GM21737 (cell line): ENCODE measurements at regions not wholly inside any gene's neighbourhood (a gene's known extent, or its start where the extent isn't known, plus 50 kb on each side); places are given as distances from the start of the nearest gene placed in this dataset.

Experiments used
- ATAC-seq: cut with Tn5 transposase; IDR thresholded peaks from one replicate; pipeline ENCODE4 v1.9.1; 2021; ENCODE audit warnings: mild to moderate bottlenecking, moderate library complexity; ENCODE audit not compliant: unreplicated experiment

DNA sequence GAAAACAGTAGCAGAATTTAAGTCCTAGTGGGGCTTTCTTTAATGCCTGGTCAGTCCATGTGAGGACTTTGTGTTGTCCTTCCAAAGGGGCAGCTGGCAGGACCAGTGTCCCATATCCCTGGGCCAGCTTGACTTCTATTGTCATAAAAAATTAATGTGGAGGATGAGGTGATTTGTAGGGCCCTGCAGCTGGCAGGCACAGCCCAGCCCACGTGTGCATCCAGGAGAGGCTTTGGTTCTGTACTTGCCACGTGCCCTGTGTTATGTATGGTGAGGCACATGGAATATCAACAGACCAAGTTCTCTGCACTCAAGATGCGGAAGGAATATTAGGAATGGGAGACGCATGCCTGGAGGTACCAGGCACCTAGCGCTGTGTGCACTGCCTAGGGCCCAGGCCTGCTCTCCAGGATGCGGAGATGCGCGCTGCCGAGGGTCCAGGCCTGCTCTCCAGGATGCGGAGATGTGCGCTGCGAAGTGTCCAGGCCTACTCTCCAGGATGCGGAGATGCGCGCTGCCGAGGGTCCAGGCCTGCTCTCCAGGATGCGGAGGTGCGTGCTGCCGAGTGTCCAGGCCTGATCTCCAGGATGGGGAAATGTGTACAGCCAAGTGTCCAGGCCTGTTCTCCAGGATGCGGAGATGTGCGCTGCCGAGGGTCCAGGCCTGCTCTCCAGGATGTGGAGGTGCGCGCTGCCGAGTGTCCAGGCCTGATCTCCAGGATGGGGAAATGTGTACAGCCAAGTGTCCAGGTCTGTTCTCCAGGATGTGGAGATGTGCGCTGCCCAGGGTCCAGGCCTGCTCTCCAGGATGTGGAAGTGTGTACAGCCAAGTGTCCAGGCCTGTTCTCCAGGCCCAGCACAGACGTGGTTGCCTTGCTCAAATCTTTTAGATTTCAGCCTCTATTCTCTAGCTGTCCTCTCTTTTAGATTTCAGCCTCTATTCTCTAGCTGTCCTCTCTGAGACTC lies 183.3 kb upstream of the ROPN1 start:
- ATAC-seq = no peak

DNA sequence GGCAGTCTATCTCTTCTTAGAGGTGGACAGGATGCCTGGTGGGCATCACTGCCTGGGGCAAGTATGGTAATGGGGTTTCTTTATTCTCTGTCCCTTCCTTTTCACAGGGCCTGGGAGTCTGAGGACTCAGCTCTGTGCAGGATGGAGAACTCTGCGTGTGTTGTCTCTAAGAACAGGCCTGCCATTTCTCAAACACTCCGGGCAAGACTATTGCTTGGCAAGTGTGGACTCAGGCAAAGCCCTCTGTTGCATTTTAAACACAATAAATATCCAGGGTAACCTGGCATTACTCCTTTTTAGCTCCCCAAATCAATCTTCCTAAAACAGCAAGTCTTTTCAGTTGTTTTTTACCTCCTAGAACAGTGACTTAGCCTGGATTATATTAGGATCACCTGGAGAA lies 185.1 kb upstream of the ROPN1 start:
- ATAC-seq = no peak

GRCh38 chr3:124178531-124178930 lies 186.6 kb upstream of the ROPN1 start:
- no peak for ATAC-seq

DNA sequence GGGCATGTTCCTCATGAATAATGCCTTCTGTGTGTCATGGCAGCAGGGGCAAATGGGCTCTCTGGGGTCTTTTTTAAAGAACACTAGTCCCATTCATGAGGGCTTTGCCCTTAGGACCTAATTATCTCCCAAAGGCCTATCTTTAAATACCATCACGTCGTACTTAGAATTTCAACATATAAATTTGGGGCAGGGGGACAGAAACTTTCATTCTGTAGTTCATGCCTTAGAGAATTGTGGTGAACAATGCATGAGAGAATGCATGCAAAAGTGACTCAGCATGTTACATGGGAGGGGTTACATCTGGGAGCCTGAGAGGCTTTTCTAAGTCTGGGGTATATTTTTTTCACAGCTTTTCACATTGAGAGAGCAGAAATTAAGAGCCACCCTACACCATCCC lies 208.5 kb upstream of the ROPN1 start:
- ATAC-seq = no peak

DNA sequence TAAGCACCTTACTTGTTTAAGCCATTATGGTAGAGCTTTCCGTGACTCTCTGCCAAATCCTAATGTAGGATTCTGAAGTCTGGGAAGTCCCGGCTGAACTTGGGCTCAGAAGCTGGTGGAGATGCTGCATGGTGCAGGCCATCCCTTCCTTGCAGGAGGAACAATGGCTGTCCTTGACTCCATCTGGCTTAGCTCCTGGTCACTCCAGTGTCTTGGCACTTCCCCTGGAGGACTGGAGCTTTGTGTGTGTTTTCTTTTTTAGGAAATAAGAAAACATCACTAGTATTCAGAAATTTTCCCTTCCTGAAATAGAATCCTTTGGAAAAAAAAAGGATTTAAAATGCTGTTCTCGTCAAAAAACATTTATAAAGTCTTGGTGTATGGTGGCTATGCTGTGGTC lies 209.3 kb upstream of the ROPN1 start:
- ATAC-seq = no peak

- ATAC-seq = no peak
Measured at GRCh38 chr3:124201786-124202185, 209.9 kb upstream of the ROPN1 start.

DNA sequence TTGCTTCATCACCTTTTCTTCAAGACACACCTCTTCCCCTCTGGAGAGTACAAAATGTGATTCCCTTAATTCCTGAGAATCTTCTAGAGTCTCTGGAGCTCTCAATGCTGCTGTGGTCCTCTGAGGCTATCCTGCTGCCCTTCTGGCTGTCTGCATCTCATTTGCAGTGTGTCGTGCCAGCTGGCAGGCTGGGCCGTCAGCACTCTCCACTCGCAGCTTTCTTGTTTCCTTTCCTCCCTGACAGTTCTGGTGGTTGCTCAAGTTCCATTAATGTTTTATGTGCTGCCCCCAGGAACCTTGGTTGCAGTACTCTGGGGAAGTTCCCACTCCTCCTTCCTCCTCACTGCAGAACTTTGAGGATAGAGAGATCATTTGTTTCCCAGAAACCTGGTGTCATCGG lies 210.8 kb upstream of the ROPN1 start:
- no peak for ATAC-seq

DNA sequence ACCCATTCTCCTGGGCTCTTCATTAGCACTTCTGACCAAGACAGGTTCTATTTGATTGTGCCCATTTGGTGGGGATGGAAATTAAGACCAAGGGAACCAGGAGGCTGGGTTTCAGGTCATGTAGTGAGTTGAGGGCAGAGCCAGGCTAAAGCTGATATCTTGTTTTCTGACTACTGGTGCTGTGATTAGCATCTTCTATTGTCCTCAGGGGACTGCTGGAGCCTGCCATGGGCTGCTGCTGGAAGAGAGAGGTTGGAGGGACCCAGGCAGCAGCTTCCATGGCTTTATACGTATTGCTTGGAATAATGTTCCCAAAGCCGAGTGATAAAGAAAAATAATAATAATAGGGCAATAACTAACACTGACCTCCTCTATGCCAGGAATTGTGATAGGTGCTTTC lies 211.4 kb upstream of the ROPN1 start:
- ATAC-seq = no peak

DNA sequence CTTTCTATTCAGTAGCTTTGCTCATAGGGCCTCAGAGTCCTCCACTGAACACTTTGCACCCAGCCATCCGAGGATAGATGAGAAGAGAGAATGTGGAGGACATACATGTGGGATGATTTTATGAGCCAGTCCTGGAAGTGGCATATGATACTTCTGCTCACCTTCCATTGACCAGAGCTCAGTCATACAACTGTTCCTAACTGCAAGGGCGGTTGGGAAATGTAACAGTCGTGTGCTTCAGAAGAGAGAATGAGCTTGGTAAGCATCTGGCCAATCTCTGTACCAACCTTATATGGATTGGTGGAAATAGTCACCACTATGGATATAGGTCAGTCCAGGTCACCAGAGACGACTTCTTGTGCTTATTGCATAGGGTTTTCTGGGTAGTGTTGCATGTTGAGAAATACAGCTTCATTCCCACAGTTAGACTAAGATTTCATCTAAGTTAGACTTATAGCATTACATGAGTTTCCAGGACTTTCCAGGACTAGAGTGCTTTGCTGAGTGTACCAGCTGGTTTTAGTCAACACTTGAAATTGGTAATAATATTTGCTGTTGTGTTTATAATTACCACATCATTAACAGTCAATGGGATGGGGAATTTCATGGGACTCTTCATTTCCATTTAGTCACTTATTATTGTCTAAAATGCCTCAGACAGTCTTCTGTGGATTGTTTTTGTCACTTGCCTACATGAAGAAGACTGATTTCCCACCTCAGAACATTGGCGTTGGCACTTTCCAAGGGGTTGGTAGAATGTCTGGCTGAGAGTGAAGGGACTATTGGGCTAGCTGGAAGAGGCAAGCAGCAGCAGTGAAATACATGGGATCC lies 214.5 kb upstream of the ROPN1 start:
- no peak for ATAC-seq

DNA sequence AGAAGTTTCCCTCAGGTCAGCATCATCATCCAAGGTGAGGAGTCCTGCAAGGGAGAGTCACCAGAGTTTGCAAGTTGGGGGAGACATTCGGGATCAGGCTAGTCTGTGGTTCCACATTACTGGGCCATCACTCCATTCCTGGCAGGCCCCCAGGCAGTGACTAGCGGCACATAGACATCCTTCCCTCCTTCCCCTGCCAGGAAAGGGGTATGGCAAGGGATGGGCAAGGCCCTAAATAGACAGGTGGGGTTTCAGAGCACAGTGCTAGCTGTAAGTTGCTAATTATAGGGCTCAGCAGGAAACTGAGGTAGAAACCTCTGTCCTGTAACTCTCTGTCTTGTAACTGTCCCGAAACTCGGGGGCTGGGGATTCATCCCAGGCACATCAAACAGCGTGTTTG lies 215.2 kb upstream of the ROPN1 start:
- no peak for ATAC-seq

DNA sequence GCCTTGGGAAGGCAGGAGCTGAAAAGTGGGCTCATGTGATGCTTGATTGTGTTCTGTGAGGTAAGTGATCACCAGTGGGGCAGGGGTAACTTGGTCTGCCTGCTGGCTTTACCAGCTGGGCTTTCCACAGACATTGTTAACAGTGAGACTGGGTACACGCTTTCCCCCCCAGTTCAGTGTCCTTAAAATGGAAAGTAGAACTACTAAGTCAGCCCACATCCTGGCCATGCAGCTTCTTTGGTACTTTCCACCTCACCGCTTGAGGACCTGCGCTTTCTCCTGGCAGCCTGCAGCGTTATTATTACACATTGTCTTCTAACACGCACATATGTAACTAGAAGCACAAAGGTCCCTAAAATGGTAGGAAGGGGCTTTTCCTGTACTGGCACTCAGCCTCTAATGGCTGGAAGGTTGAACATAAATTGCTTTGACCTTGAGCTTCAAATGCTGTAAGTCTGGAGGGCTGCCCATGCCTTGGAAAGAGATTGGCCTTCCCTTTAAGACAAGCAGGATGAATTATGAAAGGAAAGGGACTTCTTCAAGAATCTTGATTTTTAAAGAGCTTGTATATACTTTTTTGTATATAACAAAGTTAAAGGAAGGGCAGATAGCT lies 216.1 kb upstream of the ROPN1 start:
- peak; percentile 78 for ATAC-seq

- no peak for ATAC-seq
Measured at GRCh38 chr3:124209426-124209825, 217.5 kb upstream of the ROPN1 start.

- ATAC-seq = no peak
Measured at GRCh38 chr3:124210899-124211298, 219.0 kb upstream of the ROPN1 start.

- no peak for ATAC-seq
Measured at GRCh38 chr3:124213641-124214040, 221.7 kb upstream of the ROPN1 start.

DNA sequence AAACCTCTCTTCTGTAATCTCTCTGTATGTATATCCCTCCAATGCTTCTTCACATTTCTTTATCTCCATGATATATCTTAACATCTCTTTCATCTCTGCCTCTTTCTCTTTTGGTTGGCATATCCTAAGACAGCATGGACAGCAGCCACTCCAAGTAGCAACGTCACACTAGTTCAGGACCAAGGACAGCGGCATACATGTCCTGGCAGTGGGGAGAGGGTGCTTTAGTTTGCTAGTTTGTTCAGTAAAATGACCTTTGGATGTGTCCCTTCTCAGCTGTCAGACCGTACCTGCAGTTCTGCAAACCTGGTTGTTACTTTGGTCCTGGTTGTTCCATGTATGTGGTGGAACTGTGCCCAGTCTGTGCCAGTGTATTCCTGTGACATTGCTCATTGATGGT lies 225.6 kb upstream of the ROPN1 start:
- ATAC-seq = no peak

GRCh38 chr3:124221422-124221821 lies 229.5 kb upstream of the ROPN1 start:
- ATAC-seq = no peak

DNA sequence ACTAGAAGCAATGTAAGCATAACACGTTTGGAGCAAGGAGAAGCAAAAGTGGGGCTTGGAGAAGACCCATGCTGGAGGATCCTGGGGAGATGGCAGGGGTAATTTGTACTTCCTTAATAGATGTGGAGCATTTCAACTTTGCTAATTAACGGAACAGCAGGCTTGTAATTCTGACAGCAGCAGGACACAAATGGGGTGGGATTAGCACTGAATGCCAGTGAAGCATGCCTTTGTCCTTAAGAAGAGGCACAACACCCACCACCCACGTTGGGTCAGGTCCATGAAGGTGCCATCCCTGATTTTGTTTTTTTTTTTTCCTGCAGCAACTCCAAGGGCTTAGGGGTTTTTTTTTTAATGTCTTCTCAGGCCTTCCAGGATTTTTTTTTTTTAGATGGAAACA lies 231.9 kb upstream of the ROPN1 start:
- ATAC-seq = no peak

DNA sequence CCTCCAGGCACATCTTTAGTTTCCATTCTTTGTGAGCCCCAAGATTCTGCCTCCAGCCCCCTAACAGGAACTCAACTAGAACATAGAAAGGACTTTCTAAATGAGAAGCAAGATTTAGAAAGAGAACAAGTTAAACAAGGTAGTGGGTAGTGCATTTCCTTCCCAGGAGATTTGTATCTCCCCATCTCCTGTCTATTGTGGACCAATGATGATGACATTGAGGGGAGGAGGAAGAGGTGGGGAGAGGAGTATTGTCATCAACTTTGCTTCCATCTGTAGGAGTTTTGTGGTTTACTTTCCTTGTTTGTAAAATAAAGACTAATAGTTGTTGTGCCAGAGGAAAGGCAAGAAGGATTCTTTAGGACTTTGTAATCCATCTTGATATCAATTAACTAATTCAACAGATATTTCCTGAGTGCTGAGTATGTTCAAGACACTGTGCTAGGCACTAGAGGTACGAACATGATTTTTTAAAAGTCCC lies 235.3 kb upstream of the ROPN1 start:
- no peak for ATAC-seq

- no peak for ATAC-seq
Measured at GRCh38 chr3:124229420-124229819, 237.5 kb upstream of the ROPN1 start.

GRCh38 chr3:124229836-124230235 lies 237.9 kb upstream of the ROPN1 start:
- ATAC-seq = no peak

DNA sequence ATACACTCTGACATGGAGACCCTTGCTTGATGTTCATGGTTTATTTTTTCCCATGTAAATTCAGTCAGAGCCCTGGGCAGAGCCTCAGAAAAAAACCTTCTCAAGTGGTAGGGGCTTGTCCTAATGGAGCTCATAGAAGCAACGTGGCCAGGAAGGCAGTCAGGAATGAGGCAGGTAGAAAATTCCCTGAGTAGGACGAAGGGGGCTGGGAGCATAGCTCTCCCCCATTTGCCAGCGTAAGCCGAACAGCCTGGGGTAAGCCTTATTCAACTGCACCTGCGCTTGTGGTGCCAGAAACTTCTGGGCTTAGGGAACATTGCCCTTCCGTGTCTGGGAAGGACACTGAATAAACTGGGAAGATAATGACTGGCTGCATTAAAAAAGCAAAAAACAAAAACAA lies 238.5 kb upstream of the ROPN1 start:
- no peak for ATAC-seq
